GM18868 (cell line): ENCODE measurements at regions not wholly inside any gene's neighbourhood (a gene's known extent, or its start where the extent isn't known, plus 50 kb on each side); places are given as distances from the start of the nearest gene placed in this dataset.

Experiments used
- ATAC-seq: cut with Tn5 transposase; IDR thresholded peaks from one replicate; pipeline ENCODE4 v1.9.1; 2021; ENCODE audit warnings: mild to moderate bottlenecking, moderate library complexity; ENCODE audit not compliant: unreplicated experiment

DNA sequence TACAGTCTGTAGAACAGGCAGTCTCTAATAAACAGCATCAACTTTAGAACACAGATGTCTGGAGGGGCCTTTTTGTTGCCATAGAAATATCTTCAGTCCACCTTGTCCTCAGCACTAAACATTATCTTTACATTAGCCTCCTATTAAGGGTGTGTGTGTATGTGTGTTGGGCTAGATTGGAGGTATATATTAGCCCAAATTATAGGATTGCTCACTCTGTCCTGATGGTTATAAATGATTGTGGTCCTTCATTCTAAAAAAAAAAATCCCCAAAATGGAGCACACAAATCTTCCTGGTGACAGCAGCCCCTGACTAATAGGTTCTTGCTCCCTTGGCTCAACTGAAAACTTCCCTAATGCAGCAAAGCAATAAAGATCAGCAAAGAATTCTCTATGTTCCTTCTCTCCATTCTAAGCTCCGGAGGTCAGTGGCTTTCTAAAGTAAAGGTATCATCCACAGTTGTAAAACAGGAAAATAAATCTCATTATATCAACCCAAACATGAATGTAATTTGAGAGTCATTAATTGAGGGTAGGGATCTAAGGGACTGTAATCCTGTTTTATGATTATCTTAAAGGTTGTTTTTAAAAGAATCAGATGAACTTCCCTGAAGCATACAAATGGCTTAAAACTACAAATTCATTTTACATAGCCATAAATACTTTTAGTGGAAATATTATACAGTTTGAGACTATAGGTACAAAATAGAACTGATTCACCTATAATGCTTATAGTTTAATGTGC, 232.7 kb downstream of the KLF12 start:
- ATAC-seq, result no peak

GRCh38 chr13:73900591-73900990, 233.6 kb downstream of the KLF12 start:
- no peak for ATAC-seq

DNA sequence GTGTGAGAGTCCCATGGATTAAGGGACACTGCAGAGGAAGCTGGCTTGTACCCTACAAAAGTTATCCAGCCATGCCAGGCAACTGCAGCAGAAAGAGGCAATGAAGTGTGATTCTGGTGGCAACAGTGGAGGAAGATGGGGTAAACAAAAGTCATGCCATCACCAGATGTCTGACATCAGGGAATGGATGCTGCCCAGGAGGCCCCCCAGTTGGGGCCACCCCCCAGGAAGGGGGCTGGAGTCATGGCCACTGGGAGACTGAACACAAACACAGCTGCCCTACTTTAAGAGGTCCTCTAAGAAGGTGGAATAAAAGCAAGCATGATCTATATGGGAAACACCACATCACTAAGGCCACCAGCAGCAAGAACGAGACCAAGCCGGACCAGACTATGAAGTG, 235.3 kb downstream of the KLF12 start:
- no peak for ATAC-seq

DNA sequence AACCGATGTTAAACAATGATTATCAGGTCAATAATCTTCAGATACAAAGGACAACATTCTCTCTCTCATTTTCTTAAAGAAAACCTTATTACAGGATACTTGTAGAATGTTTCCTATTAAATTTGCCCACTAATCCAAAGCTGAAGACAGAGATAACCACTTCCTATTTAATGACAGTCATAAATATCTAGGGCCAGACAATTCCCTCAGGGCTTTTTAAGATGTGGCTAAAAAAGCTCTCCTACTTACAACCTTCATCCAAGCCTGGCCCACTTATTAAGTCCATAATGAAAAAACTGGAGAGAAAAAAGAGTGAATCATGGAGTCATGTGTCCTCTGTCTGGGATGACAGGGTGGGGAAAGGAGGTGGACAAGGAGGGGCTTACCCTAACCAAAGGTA, 235.9 kb downstream of the KLF12 start:
- ATAC-seq, result no peak

DNA sequence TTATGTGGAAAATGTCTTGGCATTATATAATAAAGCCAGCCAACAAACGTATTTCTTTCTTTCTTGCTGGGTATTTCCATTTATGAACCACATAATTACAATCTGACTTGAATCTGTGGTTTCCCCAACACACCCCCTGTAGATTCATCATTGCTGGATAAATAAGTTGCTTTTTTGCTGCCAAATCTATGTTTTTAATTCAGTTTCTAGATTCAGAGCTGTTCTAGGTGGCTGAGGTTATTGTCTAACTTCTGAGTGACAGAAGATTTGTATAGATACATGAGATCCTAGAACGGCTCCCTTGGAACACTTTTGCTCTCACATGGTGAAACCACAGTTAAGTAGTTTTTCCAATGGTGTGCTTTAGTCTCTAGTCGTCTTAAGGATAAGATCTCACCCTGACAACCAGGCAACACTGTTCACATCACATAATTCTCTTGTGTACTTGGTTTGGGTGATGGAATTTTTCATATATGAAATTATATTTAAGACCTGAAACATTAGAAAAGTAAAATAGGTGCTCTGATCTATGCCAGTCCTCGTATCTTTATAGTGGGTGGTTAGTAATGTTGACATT, 239.1 kb downstream of the KLF12 start:
- peak; percentile 49 for ATAC-seq

- no peak for ATAC-seq
These were observed 240.4 kb downstream of the KLF12 start for GRCh38 chr13:73893833-73894232.

GRCh38 chr13:73891805-73892204, 242.4 kb downstream of the KLF12 start:
- no peak for ATAC-seq

DNA sequence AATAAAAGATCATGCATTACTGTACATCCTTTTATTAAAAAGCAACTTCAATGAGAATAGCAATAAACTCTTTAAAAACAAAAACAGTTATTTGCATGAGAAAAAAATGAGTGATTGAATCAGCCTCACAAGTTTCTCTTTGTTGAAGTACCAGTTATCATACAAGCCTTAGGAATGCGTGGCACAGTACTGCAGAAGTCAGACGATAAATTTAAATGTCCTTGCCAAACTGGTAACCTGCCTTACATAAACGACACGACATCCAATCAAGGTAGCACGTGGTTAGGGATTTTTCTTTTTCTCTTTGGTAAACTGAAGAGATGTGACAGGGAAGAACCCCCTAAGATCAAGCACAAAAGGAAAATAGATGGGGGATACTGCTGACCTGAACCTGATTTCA, 251.0 kb downstream of the KLF12 start:
- no peak for ATAC-seq

- no peak for ATAC-seq
These were observed 253.8 kb downstream of the KLF12 start for GRCh38 chr13:73880365-73880764.

GRCh38 chr13:73879346-73880015, 254.7 kb downstream of the KLF12 start:
- ATAC-seq, result no peak

DNA sequence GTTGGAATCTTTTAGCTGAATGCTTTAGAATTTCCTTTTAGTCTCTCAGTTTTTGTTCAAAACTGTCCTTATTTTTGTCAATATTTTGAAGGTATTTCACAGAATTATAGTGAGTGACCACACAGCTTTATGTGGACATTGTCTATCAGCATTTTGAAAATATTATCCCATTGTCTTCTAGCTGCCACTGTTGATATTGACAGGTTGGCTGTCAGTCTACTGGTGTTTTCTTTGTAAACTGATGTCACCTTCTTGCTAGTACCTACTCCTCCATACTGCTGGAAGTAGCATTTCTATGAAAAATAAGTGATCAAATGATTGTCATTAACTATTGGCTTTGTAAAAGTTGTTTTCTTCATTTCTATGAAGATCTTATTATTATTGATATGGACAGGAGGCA, 256.8 kb downstream of the KLF12 start:
- no peak for ATAC-seq

GRCh38 chr13:73876323-73876722, 257.9 kb downstream of the KLF12 start:
- ATAC-seq, result no peak

GRCh38 chr13:73873940-73874830, 260.0 kb downstream of the KLF12 start:
- ATAC-seq, result peak; percentile 47

DNA sequence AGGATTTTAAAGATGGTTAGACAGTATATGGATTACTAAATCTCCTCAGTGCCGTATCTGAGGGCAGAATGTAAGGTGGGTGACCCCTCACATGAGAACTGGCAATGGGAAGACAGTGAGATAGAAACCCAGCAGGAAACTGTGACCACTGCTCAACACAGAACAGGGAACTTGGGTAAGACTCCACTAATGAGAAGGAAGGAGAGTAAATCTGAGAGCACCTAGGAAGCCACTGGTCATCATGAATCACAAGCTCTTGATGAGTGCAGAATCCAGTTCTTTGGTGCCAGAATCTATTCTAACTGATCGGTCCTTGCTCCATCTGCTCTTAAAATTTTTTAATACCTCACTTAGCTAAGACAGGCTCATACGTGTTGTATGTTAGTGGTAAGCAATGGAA, 261.8 kb downstream of the KLF12 start:
- ATAC-seq, result no peak

GRCh38 chr13:73870970-73871935, 263.0 kb downstream of the KLF12 start:
- ATAC-seq, result peak; percentile 45

GRCh38 chr13:73870036-73870741, 264.0 kb downstream of the KLF12 start:
- ATAC-seq, result no peak

DNA sequence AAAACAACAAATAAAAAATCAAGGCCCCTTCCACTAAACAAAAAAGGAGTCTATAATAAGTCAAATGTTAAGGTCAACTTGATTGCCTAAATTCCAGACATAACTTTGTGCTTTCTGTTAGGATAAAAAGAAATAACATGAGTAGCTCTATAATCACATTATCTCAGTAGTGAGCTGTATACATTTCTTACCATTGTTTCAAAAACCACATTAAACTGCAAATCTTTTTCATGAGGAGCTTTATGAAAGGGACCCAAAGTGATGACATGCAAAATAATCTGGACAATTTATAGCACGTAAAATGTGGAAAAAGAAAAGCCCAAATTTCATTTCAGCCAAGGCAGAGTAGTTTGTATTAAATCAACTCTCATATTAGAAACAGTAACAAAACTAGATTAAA, 269.2 kb downstream of the KLF12 start:
- ATAC-seq, result no peak

- peak; percentile 68 for ATAC-seq
These were observed 273.1 kb downstream of the KLF12 start for GRCh38 chr13:73861136-73861535.

DNA sequence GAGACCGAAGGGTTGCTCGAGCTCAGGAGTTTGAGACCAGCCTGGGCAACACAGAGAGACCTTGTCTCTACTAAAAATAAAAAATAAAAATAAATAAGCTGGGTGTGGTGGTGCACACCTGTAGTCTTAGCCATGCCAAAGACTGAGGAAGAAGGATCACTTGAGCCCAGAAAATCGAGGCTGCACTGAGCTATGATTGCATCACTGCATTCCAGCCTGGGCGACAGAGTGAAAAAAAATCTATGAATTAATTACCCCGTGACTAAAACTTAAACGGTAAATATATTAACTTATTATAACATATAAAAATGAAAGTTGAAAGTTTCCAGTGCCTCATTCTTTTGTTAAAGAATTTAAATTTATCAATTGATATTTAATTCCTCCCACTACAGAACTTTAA, 273.7 kb downstream of the KLF12 start:
- no peak for ATAC-seq
